ENCODE measurements at regions not wholly inside any gene's neighbourhood (a gene's known extent, or its start where the extent isn't known, plus 50 kb on each side); places are given as distances from the start of the nearest gene placed in this dataset.
"Not testable (repeated sequence)": the region's sequence is repeated elsewhere in the genome, so short reads cannot be mapped to it uniquely, and the experiment has no call there.

- H3K79me1 ChIP-seq (ENCODE audit: insufficient read depth, low read depth, low read length, poor library complexity, severe bottlenecking); H3K18ac ChIP-seq (ENCODE audit: insufficient read length, low read depth, low read length); H2BK12ac ChIP-seq (ENCODE audit: insufficient read length, low read depth, low read length); H3K4me3 Mint-ChIP-seq; H3K27ac ChIP-seq (ENCODE audit: insufficient read length, low read depth, low read length); H3K9me3 Mint-ChIP-seq; H3K4me2 ChIP-seq (ENCODE audit: insufficient read depth, insufficient read length, low read length); H2BK15ac ChIP-seq (ENCODE audit: low read depth, low read length); H4K8ac ChIP-seq (replicated peaks; ENCODE audit: insufficient read length, low read depth, low read length); H2BK120ac ChIP-seq (ENCODE audit: low read depth, low read length, poor library complexity, severe bottlenecking); H4K20me1 ChIP-seq (ENCODE audit: control insufficient read depth, insufficient read depth, insufficient read length); H3K36me3 Mint-ChIP-seq (ENCODE audit: insufficient read depth in 1 of 3, low read depth in 3 of 3); H3K79me2 ChIP-seq (ENCODE audit: insufficient read depth, low read length); H3K14ac ChIP-seq (ENCODE audit: insufficient read depth, low read length); H3K23me2 ChIP-seq (ENCODE audit: insufficient read length, low read depth, low read length, poor library complexity, severe bottlenecking); H2AFZ ChIP-seq (ENCODE audit: low read length); H3K27ac Mint-ChIP-seq; H3K4ac ChIP-seq (ENCODE audit: low read depth, low read length); H4K91ac ChIP-seq (ENCODE audit: insufficient read length, low read depth, low read length); H3K23ac ChIP-seq (ENCODE audit: insufficient read length, low read depth, low read length); H4K5ac ChIP-seq (ENCODE audit: insufficient read length, low read depth, low read length); H3K56ac ChIP-seq (ENCODE audit: insufficient read length, low read depth, low read length); H2BK20ac ChIP-seq (ENCODE audit: low read depth, low read length, poor library complexity, severe bottlenecking); H2BK5ac ChIP-seq (ENCODE audit: insufficient read length, low read length); H2AK5ac ChIP-seq (ENCODE audit: insufficient read length, low read length); H3K9ac ChIP-seq (ENCODE audit: extremely low read depth, insufficient read length, low read length); H3K27me3 ChIP-seq (ENCODE audit: insufficient read depth, low read length); H3K27me3 Mint-ChIP-seq (ENCODE audit: low read depth); H3T11ph ChIP-seq (ENCODE audit: low read length); H3K9me3 ChIP-seq (ENCODE audit: control insufficient read depth, low read depth, low read length); H3K4me1 ChIP-seq (ENCODE audit: insufficient read depth, low read length): not testable (repeated sequence)
- peaks cover 17 to 33% of the 10 kb centered on the region in 2 experiments for H3K4me1 Mint-ChIP-seq
- TF ChIP-seq CTCF (conservative IDR thresholded peaks at IDR 0.05), result peak; percentile 87
- peak; percentile 51 for DNase-seq
- WGBS (ENCODE audit: extremely low coverage, insufficient read length, low lambda C conversion rate), result no CpG with 5 or more reads among the region's 12 CpGs
These were observed 55.7 kb downstream of the KATNIP start for GRCh38 chr16:27605500-27606106.
